ENCODE measurements at regions not wholly inside any gene's neighbourhood (a gene's known extent, or its start where the extent isn't known, plus 50 kb on each side); places are given as distances from the start of the nearest gene placed in this dataset.

- no peak for TF ChIP-seq MAX (IDR thresholded peaks at IDR 0.05)
- TF ChIP-seq CREB1 (IDR thresholded peaks at IDR 0.05; ENCODE audit: low read depth), result no peak
- TF ChIP-seq ZBTB7A (IDR thresholded peaks at IDR 0.05; ENCODE audit: low read depth), result no peak
- TF ChIP-seq TAF1 (IDR thresholded peaks at IDR 0.05; ENCODE audit: low read depth), result no peak
Measured at GRCh38 chr11:42631220-42631843, 680.5 kb upstream of the API5 start.

- TF ChIP-seq RAD21 (IDR thresholded peaks at IDR 0.05; ENCODE audit: low read depth), result no peak
- no peak for TF ChIP-seq MAX (IDR thresholded peaks at IDR 0.05)
- no peak for TF ChIP-seq REST (IDR thresholded peaks at IDR 0.05; ENCODE audit: low read depth)
- TF ChIP-seq FOXM1 (IDR thresholded peaks at IDR 0.05; ENCODE audit: borderline replicate concordance, low read depth), result no peak
- TF ChIP-seq NFIC (IDR thresholded peaks at IDR 0.05), result no peak
- no peak for TF ChIP-seq TAF1 (IDR thresholded peaks at IDR 0.05; ENCODE audit: low read depth)
Measured at GRCh38 chr11:42646959-42647358, 664.8 kb upstream of the API5 start.

GRCh38 chr11:42647993-42648392 is 663.8 kb upstream of the API5 start:
- TF ChIP-seq TCF12 (IDR thresholded peaks at IDR 0.05; ENCODE audit: low read depth) (no peak), USF1 (IDR thresholded peaks at IDR 0.05) (no peak), CREB1 (IDR thresholded peaks at IDR 0.05; ENCODE audit: low read depth) (no peak), TEAD4 (IDR thresholded peaks at IDR 0.05) (no peak), EP300 (IDR thresholded peaks at IDR 0.05; ENCODE audit: borderline replicate concordance) (no peak), TAF1 (IDR thresholded peaks at IDR 0.05; ENCODE audit: low read depth) (no peak), FOXM1 (IDR thresholded peaks at IDR 0.05; ENCODE audit: borderline replicate concordance, low read depth) (no peak), MAX (IDR thresholded peaks at IDR 0.05) (no peak), YY1 (IDR thresholded peaks at IDR 0.05; ENCODE audit: low read depth) (no peak), CEBPB (IDR thresholded peaks at IDR 0.05) (no peak), EGR1 (IDR thresholded peaks at IDR 0.05) (no peak), RAD21 (IDR thresholded peaks at IDR 0.05; ENCODE audit: low read depth) (no peak), REST (IDR thresholded peaks at IDR 0.05; ENCODE audit: low read depth) (no peak), NFIC (IDR thresholded peaks at IDR 0.05) (no peak), ZBTB7A (IDR thresholded peaks at IDR 0.05; ENCODE audit: low read depth) (no peak)

GRCh38 chr11:42651621-42652020 is 660.2 kb upstream of the API5 start:
- TF ChIP-seq TCF12 (IDR thresholded peaks at IDR 0.05; ENCODE audit: low read depth) (no peak), NFIC (IDR thresholded peaks at IDR 0.05) (no peak), USF1 (IDR thresholded peaks at IDR 0.05) (no peak), ZBTB7A (IDR thresholded peaks at IDR 0.05; ENCODE audit: low read depth) (no peak), YY1 (IDR thresholded peaks at IDR 0.05; ENCODE audit: low read depth) (no peak), MAX (IDR thresholded peaks at IDR 0.05) (no peak)

- TF ChIP-seq CREB1 (IDR thresholded peaks at IDR 0.05; ENCODE audit: low read depth), result no peak
- TF ChIP-seq REST (IDR thresholded peaks at IDR 0.05; ENCODE audit: low read depth), result no peak
- no peak for TF ChIP-seq EGR1 (IDR thresholded peaks at IDR 0.05)
- no peak for TF ChIP-seq FOXM1 (IDR thresholded peaks at IDR 0.05; ENCODE audit: borderline replicate concordance, low read depth)
- no peak for TF ChIP-seq EP300 (IDR thresholded peaks at IDR 0.05; ENCODE audit: borderline replicate concordance)
- TF ChIP-seq NFIC (IDR thresholded peaks at IDR 0.05), result no peak
Measured at GRCh38 chr11:42657169-42657568, 654.6 kb upstream of the API5 start.
